Activated CD8-positive, alpha-beta T cell treated with anti-CD3 and anti-CD28 coated beads, Interleukin-2, amount 10 ng/mL, durations not matched to agents 7 days and 5 days (primary cell): ENCODE measurements at regions not wholly inside any gene's neighbourhood (a gene's known extent, or its start where the extent isn't known, plus 50 kb on each side); places are given as distances from the start of the nearest gene placed in this dataset.

Experiments used
- ATAC-seq: fragments of 150-1000 bp; cut with Tn5 transposase; one replicate; pipeline ENCODE4 v1.10.0; 2021; ENCODE audit warnings: moderate library complexity
- CTCF ChIA-PET: fragments of 350-600 bp; sonication (Branson Sonifier 250); formaldehyde crosslinking; loops from one replicate; lab custom pipeline; 2021; ENCODE audit warnings: antibody characterized with exemption; lab: Charles Lee
- POLR2A ChIA-PET: fragments of 350-600 bp; sonication (Branson Sonifier 250); formaldehyde crosslinking; loops from one replicate; lab custom pipeline; 2021; ENCODE audit warnings: antibody characterized with exemption; lab: Charles Lee
- DNase-seq: peaks from one replicate; pipeline ENCODE4 v3.0.0-alpha.2; 2020
- H3K27ac Mint-ChIP-seq: one replicate; pipeline ENCODE4 v1.8.0; 2021; ENCODE audit warnings: mild to moderate bottlenecking, mixed read lengths
- H3K27me3 Mint-ChIP-seq: one replicate; pipeline ENCODE4 v1.8.0; 2021; ENCODE audit warnings: low read depth, mixed read lengths
- H3K36me3 Mint-ChIP-seq: one replicate; pipeline ENCODE4 v1.8.0; 2021; ENCODE audit warnings: low read depth, mixed read lengths
- H3K4me1 Mint-ChIP-seq: one replicate; pipeline ENCODE4 v1.8.0; 2021; ENCODE audit warnings: low read depth, mixed read lengths
- H3K4me3 Mint-ChIP-seq: one replicate; pipeline ENCODE4 v1.8.0; 2021; ENCODE audit warnings: mild to moderate bottlenecking, mixed read lengths
- H3K9me3 Mint-ChIP-seq: one replicate; pipeline ENCODE4 v1.8.0; 2022; ENCODE audit warnings: mixed read lengths; ENCODE audit not compliant: insufficient read depth

DNA sequence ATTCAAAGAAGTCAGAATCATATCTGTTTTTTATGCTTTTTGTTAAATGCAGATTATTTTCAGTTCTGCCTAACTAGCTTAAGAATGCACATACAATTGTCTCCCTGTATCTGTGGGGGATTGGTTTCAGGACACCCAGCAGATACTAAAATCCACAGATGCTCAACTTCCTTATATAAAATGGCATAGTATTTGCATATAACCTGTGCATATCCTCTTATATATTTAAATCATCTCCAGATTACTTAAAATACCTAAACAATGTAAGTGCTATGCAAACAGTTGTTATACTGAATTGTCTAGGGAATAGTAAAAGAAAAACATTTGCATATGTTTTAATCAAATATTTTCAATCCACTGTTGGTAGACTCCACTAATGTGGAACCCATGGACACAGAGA is 279.4 kb downstream of the TMA16 start:
- CTCF ChIA-PET = no interaction called here
- Mint-ChIP-seq H3K4me1 (no peaks in the 10 kb centered on the region), H3K27me3 (no peaks in the 10 kb centered on the region), H3K4me3 (no peak overlapping the region), H3K27ac (no peak overlapping the region), H3K9me3 (no peaks in the 10 kb centered on the region), H3K36me3 (no peaks in the 10 kb centered on the region)
- POLR2A ChIA-PET = no interaction called here
- no peak for DNase-seq
- no peak for ATAC-seq

DNA sequence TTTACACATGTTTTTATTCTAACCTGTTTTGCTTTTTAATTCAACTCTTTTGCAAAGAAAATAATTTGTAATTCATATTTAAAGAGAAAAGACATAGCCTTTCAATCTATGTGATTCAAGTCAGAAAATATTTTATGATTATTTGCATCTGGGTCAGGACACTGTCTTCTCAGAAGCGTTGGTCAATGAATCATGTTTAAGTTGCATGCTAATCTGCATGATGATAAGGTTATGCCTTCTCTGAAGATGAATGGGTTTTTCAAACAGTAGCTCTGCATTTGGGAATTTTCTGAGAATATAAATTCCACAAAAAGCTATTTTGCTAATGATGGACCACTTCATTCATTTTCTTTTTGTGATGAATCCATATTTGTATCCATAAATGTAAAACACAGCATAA is 282.5 kb downstream of the TMA16 start:
- H3K27ac Mint-ChIP-seq = no peak overlapping the region
- no peaks in the 10 kb centered on the region for H3K4me1 Mint-ChIP-seq
- CTCF ChIA-PET = no interaction called here
- ATAC-seq (no peak), DNase-seq (no peak)
- no peak overlapping the region for H3K4me3 Mint-ChIP-seq
- POLR2A ChIA-PET = no interaction called here
- no peaks in the 10 kb centered on the region for H3K27me3 Mint-ChIP-seq
- no peaks in the 10 kb centered on the region for H3K9me3 Mint-ChIP-seq
- H3K36me3 Mint-ChIP-seq = no peaks in the 10 kb centered on the region

DNA sequence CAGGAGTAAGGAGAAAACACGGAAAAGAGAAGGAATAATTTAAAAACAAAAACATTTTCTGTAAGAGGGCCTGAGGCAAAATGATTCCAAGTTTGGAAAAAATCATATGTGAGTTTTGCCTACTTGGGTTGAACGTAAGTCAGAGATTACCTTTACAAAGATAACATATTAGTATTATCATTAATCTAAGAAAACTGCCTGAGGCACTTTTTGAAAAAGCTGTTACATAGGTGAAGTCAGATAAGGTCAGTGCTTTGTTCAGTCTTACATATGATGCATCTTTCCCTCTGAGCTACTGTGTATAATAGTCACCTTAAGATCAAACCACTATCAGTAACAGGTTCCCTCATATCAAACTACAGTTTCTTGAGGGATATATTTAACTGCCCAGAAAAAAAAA is 287.2 kb downstream of the TMA16 start:
- ChIA-PET CTCF (no interaction called here), POLR2A (no interaction called here)
- no peaks in the 10 kb centered on the region for H3K4me1 Mint-ChIP-seq
- H3K36me3 Mint-ChIP-seq = no peaks in the 10 kb centered on the region
- no peak for ATAC-seq
- no peaks in the 10 kb centered on the region for H3K9me3 Mint-ChIP-seq
- no peak for DNase-seq
- H3K4me3 Mint-ChIP-seq = no peak overlapping the region
- H3K27me3 Mint-ChIP-seq = no peaks in the 10 kb centered on the region
- H3K27ac Mint-ChIP-seq = no peak overlapping the region

DNA sequence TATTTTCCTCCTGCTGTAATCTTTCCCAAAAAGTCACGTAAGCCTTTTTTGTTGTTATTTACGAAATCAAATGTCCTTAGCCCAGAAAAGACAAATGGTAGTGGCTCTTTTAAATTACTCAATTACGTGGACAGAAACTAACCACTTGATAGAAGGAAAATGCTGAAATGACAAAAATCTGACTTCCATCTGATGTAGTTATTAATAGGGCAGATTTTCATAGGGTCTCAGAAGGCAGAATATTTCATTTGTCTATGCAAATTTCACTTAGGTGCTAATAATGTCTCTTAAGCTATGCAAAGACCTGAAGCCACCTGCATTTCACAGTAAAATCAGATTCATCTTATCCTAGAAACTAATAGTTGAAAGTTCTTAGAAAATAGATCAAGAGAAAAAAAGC is 295.7 kb downstream of the TMA16 start:
- ChIA-PET CTCF (no interaction called here), POLR2A (no interaction called here)
- H3K9me3 Mint-ChIP-seq = no peaks in the 10 kb centered on the region
- H3K4me3 Mint-ChIP-seq = no peak overlapping the region
- no peak for DNase-seq
- H3K36me3 Mint-ChIP-seq = no peaks in the 10 kb centered on the region
- H3K27me3 Mint-ChIP-seq = no peaks in the 10 kb centered on the region
- no peak overlapping the region for H3K27ac Mint-ChIP-seq
- no peak for ATAC-seq
- no peaks in the 10 kb centered on the region for H3K4me1 Mint-ChIP-seq

DNA sequence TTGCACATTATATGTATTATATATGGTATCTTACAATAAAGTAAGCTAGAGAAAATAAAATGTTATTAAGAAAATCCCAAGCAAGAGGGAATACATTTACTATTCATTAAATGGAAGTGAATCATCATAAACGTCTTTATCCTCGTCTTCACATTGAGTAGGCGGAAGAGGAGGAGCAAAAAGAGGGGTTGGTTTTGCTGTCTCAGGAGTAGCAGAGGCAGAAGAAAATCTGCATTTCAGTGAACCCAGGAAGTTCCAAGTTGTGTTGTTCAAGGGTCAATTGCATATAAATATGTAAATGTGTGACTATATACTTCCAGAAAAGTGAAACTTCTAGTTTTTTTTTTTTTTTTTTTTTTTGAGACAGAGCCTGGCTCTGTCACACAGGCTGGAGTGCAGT is 301.4 kb downstream of the TMA16 start:
- Mint-ChIP-seq H3K9me3 (no peaks in the 10 kb centered on the region), H3K27ac (no peak overlapping the region), H3K27me3 (no peaks in the 10 kb centered on the region), H3K4me3 (no peak overlapping the region), H3K36me3 (no peaks in the 10 kb centered on the region), H3K4me1 (no peaks in the 10 kb centered on the region)
- ChIA-PET CTCF (no interaction called here), POLR2A (no interaction called here)
- ATAC-seq (no peak), DNase-seq (no peak)

DNA sequence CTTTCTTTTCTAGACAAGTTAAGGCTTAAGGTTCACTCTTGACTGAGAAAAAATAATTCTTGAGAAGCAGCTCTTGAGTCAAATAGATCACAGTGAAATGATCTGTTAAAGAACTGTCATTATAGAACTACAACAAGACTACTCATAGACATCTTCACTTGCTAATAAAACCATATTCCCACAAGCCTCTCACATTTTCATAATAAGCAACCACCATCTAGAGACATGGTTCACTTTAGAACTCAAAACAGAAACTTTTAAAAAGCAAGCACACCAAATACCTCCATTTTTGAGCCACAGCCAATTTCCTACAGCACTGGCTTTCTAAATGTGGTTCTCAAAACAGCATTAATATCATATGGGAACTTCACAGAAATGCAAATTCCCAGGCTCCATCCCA is 309.5 kb downstream of the TMA16 start:
- H3K27me3 Mint-ChIP-seq = no peaks in the 10 kb centered on the region
- CTCF ChIA-PET = no interaction called here
- ATAC-seq = no peak

DNA sequence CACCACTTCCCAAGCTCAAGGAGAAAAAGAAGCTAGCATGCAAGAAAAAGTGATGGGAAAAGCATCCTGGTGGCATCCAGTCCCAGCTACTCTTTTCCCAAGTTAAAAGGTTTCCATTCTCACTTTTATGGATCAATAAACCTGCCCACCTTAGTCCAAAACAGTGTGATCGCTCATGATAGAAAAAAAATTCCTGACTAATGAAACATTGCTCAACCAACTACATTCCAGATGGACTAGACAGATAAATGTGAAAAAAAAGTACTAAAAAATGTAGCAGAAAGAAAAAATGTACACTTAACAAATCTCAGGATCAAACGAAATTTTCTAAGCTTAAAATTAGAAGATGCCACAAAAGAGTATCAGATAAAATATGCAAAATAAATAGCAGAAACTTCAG is 312.2 kb downstream of the TMA16 start:
- no peak for DNase-seq
- CTCF ChIA-PET = no interaction called here
- Mint-ChIP-seq H3K4me3 (no peak overlapping the region), H3K4me1 (no peaks in the 10 kb centered on the region), H3K36me3 (no peaks in the 10 kb centered on the region), H3K27ac (no peak overlapping the region), H3K27me3 (no peaks in the 10 kb centered on the region), H3K9me3 (no peaks in the 10 kb centered on the region)
- no peak for ATAC-seq
- POLR2A ChIA-PET = no interaction called here

More for the DNA sequence above, 309.5 kb downstream of the TMA16 start:
- Mint-ChIP-seq H3K36me3 (no peaks in the 10 kb centered on the region), H3K9me3 (no peaks in the 10 kb centered on the region), H3K4me3 (no peak overlapping the region), H3K4me1 (no peaks in the 10 kb centered on the region), H3K27ac (no peak overlapping the region)
- POLR2A ChIA-PET = no interaction called here
- DNase-seq = no peak

DNA sequence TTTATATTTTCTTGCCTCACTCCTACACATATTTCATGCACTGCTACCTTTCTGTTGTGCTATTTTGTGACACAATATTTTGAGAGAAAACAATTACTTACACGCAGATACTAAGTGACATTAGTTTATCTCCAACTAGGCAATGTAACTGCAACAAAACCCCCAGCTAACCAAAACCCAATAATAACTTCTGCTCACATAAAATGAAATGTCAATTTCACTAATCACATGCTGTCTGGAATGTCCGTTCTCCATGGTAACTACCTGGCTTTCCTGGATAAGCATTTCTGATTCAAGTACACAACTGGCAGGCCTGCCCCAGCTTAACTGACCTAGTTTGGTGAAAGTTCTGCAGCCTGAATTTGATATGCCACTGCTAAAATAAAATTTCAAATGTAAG is 313.5 kb downstream of the TMA16 start:
- Mint-ChIP-seq H3K27me3 (no peaks in the 10 kb centered on the region), H3K27ac (no peak overlapping the region), H3K9me3 (no peaks in the 10 kb centered on the region), H3K4me1 (no peaks in the 10 kb centered on the region), H3K4me3 (no peak overlapping the region), H3K36me3 (no peaks in the 10 kb centered on the region)
- POLR2A ChIA-PET = no interaction called here
- ATAC-seq (no peak), DNase-seq (no peak)
- CTCF ChIA-PET = no interaction called here

DNA sequence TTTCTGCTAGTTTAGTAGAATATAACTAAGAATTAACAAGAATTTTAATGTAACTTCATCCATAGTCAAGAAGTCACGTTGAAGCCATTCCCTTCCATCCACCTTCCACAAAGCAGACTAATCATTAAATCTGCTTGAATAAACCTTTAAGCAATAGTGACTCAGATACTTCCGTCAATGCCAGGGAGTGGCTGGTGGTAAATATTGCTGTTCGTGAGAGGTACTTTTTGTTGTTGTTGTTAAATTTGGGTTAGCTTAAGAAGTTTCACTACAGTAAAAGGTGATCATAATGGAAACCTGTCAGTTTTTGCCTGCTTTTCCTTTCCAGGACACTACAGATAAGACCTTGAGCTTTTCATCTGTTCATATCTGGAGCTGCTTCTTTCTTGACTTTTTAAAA is 316.3 kb downstream of the TMA16 start:
- DNase-seq (no peak), ATAC-seq (no peak)
- Mint-ChIP-seq H3K27me3 (no peaks in the 10 kb centered on the region), H3K4me3 (no peak overlapping the region), H3K36me3 (no peaks in the 10 kb centered on the region), H3K27ac (no peak overlapping the region), H3K9me3 (no peaks in the 10 kb centered on the region), H3K4me1 (no peaks in the 10 kb centered on the region)
- ChIA-PET CTCF (no interaction called here), POLR2A (no interaction called here)

DNA sequence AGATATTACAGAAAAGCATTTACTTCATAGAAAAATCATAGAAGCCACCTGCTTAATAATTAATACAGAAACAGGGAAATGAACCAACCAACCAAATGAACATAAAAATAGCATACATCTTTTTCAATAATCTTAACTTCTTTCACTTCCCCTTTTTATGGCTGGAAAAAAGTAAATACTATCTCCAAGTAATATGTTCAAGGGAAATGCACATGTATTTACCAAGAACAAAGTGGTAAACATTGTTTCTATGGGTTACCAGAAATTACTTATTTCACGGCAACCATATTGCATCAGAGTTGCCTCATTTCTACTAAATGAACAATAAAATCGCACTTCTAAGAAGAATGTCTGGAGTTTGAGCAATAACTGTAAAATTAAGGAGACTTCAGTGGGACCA is 321.3 kb downstream of the TMA16 start:
- H3K27me3 Mint-ChIP-seq = no peaks in the 10 kb centered on the region
- ChIA-PET POLR2A (no interaction called here), CTCF (no interaction called here)
- no peak overlapping the region for H3K27ac Mint-ChIP-seq
- H3K4me3 Mint-ChIP-seq = no peak overlapping the region
- no peaks in the 10 kb centered on the region for H3K4me1 Mint-ChIP-seq
- H3K36me3 Mint-ChIP-seq = no peaks in the 10 kb centered on the region
- no peaks in the 10 kb centered on the region for H3K9me3 Mint-ChIP-seq
- ATAC-seq = no peak
- DNase-seq = no peak

DNA sequence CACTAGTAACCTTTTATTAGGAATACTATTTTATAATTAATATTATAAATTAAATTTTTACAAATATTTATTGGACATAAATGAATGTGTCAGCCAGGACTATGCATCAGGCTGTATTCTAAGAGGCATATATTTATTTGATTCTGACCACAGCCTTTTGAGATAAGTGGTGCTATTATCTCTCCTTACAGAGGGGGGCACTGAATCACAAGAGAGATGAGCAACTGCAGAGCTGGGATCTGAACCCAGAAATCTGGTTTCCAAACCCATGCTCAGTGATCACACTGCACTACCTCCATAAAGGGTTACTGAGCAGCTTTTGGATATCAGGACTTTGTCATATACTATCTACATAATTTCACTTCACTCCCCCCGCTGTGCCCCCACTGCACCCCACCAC is 322.0 kb downstream of the TMA16 start:
- Mint-ChIP-seq H3K27ac (no peak overlapping the region), H3K4me1 (no peaks in the 10 kb centered on the region), H3K27me3 (no peaks in the 10 kb centered on the region), H3K9me3 (no peaks in the 10 kb centered on the region), H3K4me3 (no peak overlapping the region), H3K36me3 (no peaks in the 10 kb centered on the region)
- POLR2A ChIA-PET = no interaction called here
- CTCF ChIA-PET = no interaction called here
- DNase-seq (no peak), ATAC-seq (no peak)

DNA sequence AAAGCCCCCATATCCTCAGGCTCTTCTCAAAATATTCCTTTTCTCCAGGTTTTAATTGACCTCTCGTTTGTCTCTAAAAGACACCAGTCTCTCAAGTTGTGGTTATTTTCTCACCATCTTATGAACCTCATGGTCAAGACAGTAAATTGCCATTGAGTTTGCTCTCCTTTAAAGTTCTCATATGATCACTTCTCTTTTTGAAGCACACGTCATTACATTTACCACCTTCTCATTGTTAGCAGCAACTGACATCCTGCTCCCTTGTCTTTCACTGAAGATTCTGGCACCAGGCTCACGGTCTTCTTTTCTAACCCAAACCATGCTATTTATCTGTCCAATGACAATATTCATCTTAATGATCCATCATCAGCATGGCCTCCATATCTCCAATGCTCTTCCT is 324.2 kb downstream of the TMA16 start:
- CTCF ChIA-PET = no interaction called here
- Mint-ChIP-seq H3K4me3 (no peak overlapping the region), H3K27ac (no peak overlapping the region), H3K9me3 (no peaks in the 10 kb centered on the region), H3K36me3 (no peaks in the 10 kb centered on the region), H3K27me3 (no peaks in the 10 kb centered on the region), H3K4me1 (no peaks in the 10 kb centered on the region)
- no peak for DNase-seq
- no peak for ATAC-seq
- POLR2A ChIA-PET = no interaction called here

DNA sequence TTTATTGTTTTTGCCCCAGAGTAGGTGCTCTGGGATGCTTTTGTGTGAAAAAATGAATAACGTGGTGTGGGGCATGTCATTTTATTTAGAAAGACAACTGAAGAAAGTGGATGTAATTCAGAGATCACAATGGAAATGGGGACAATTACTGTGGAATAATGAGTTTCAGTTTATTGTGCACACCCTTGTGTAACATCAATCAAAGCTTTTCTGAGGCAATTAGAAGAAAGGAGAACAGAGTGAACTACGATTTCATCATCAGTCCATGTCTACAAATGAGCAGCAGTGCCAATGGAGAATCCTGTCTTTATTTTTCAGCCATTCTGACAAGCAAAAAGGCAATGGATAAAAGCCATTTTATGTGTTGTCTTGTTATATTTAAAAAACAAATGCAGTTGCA is 339.2 kb downstream of the TMA16 start:
- Mint-ChIP-seq H3K27ac (no peak overlapping the region), H3K9me3 (no peaks in the 10 kb centered on the region), H3K4me3 (no peak overlapping the region), H3K4me1 (no peaks in the 10 kb centered on the region), H3K36me3 (no peaks in the 10 kb centered on the region), H3K27me3 (no peaks in the 10 kb centered on the region)
- ChIA-PET CTCF (no interaction called here), POLR2A (no interaction called here)
- DNase-seq (no peak), ATAC-seq (no peak)
